ENCODE measurements at regions not wholly inside any gene's neighbourhood (a gene's known extent, or its start where the extent isn't known, plus 50 kb on each side); places are given as distances from the start of the nearest gene placed in this dataset.

- TF ChIP-seq CTCF (IDR thresholded peaks at IDR 0.05; ENCODE audit: insufficient read depth, low read length, poor library complexity, severe bottlenecking) (no peak), EZH2phosphoT487 (conservative IDR thresholded peaks at IDR 0.05; ENCODE audit: low read length) (no peak)
- Histone ChIP-seq H3F3A (ENCODE audit: insufficient read depth) (no peaks in the 10 kb centered on the region), H3K9me3 (ENCODE audit: insufficient read depth, low read length) (no peaks in the 10 kb centered on the region), H3K4me3 (ENCODE audit: insufficient read depth, low read length, poor library complexity, severe bottlenecking) (no peak overlapping the region), H3K36me3 (ENCODE audit: low read length) (no peaks in the 10 kb centered on the region), H2AFZ (ENCODE audit: low read depth, low read length, severe bottlenecking) (no peak overlapping the region), H3K27ac (ENCODE audit: low read depth, low read length) (no peak overlapping the region), H3K79me2 (ENCODE audit: insufficient read depth, low read length) (no peaks in the 10 kb centered on the region), H3K9ac (ENCODE audit: low read length) (no peak overlapping the region), H4K20me1 (ENCODE audit: low read depth, low read length) (no peaks in the 10 kb centered on the region), H3K9me2 (replicated peaks; ENCODE audit: insufficient read depth, low read length) (no peaks in the 10 kb centered on the region), H3K27me3 (ENCODE audit: low read length) (no peaks in the 10 kb centered on the region), H3K4me2 (ENCODE audit: low read depth, low read length, poor library complexity, severe bottlenecking) (no peak overlapping the region)
Measured at GRCh38 chr13:79663435-79663834, 182.5 kb downstream of the NDFIP2 start.

GRCh38 chr13:79662882-79663281 lies 181.9 kb downstream of the NDFIP2 start:
- no peak overlapping the region for H3K4me3 ChIP-seq (ENCODE audit: insufficient read depth, low read length, poor library complexity, severe bottlenecking)
- H3K79me2 ChIP-seq (ENCODE audit: insufficient read depth, low read length) = no peaks in the 10 kb centered on the region
- no peaks in the 10 kb centered on the region for H3F3A ChIP-seq (ENCODE audit: insufficient read depth)
- H2AFZ ChIP-seq (ENCODE audit: low read depth, low read length, severe bottlenecking) = no peak overlapping the region
- no peak overlapping the region for H3K27ac ChIP-seq (ENCODE audit: low read depth, low read length)
- H3K9me2 ChIP-seq (replicated peaks; ENCODE audit: insufficient read depth, low read length) = no peaks in the 10 kb centered on the region
- TF ChIP-seq EZH2phosphoT487 (conservative IDR thresholded peaks at IDR 0.05; ENCODE audit: low read length) (no peak), CTCF (IDR thresholded peaks at IDR 0.05; ENCODE audit: insufficient read depth, low read length, poor library complexity, severe bottlenecking) (no peak)
- H3K9ac ChIP-seq (ENCODE audit: low read length) = no peak overlapping the region
- no peaks in the 10 kb centered on the region for H3K36me3 ChIP-seq (ENCODE audit: low read length)
- no peaks in the 10 kb centered on the region for H4K20me1 ChIP-seq (ENCODE audit: low read depth, low read length)
- no peak overlapping the region for H3K4me2 ChIP-seq (ENCODE audit: low read depth, low read length, poor library complexity, severe bottlenecking)
- no peaks in the 10 kb centered on the region for H3K9me3 ChIP-seq (ENCODE audit: insufficient read depth, low read length)
- H3K27me3 ChIP-seq (ENCODE audit: low read length) = no peaks in the 10 kb centered on the region

- Histone ChIP-seq H3K9ac (ENCODE audit: low read length) (no peak overlapping the region), H3K4me2 (ENCODE audit: low read depth, low read length, poor library complexity, severe bottlenecking) (no peak overlapping the region), H3K4me3 (ENCODE audit: insufficient read depth, low read length, poor library complexity, severe bottlenecking) (no peak overlapping the region), H3F3A (ENCODE audit: insufficient read depth) (no peaks in the 10 kb centered on the region), H4K20me1 (ENCODE audit: low read depth, low read length) (no peaks in the 10 kb centered on the region), H3K36me3 (ENCODE audit: low read length) (no peaks in the 10 kb centered on the region), H3K27me3 (ENCODE audit: low read length) (peaks cover 3% of the 10 kb centered on the region; the same call in 1 of the 2 replicates), H3K9me3 (ENCODE audit: insufficient read depth, low read length) (no peaks in the 10 kb centered on the region), H2AFZ (ENCODE audit: low read depth, low read length, severe bottlenecking) (no peak overlapping the region), H3K79me2 (ENCODE audit: insufficient read depth, low read length) (no peaks in the 10 kb centered on the region), H3K9me2 (replicated peaks; ENCODE audit: insufficient read depth, low read length) (no peaks in the 10 kb centered on the region), H3K27ac (ENCODE audit: low read depth, low read length) (no peak overlapping the region)
- TF ChIP-seq EZH2phosphoT487 (conservative IDR thresholded peaks at IDR 0.05; ENCODE audit: low read length) = no peak
- TF ChIP-seq CTCF (IDR thresholded peaks at IDR 0.05; ENCODE audit: insufficient read depth, low read length, poor library complexity, severe bottlenecking) = no peak
Measured at GRCh38 chr13:79660361-79660760, 179.4 kb downstream of the NDFIP2 start.

All from SU-DHL-6 (cell line).